HG03066 (cell line): ENCODE measurements at regions not wholly inside any gene's neighbourhood (a gene's known extent, or its start where the extent isn't known, plus 50 kb on each side); places are given as distances from the start of the nearest gene placed in this dataset.

Experiments
- ATAC-seq: cut with Tn5 transposase; IDR thresholded peaks from one replicate; pipeline ENCODE4 v1.9.1; 2021; ENCODE audit warnings: low read depth; ENCODE audit not compliant: unreplicated experiment

- no peak for ATAC-seq
Measured at GRCh38 chr4:164154416-164154815, 599.5 kb upstream of the SMIM31 start.

DNA sequence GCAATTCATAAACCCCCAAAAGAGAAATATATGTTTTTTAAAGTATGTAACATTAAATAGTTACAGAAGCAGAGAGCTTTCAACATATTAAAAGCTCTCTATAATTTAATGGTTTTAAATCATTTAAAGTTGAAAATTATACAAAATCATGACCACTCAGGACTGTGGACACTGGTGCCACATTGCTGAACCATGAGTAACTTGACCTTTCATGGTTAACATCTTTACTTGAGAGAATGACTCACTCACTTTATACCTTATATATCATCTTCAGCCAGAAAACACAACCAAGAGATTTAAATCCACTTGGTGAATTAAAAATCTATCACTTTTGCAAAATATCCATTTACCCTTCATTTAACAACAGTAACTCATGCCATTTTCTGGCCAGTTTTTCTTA is 584.3 kb upstream of the SMIM31 start:
- ATAC-seq, result no peak

DNA sequence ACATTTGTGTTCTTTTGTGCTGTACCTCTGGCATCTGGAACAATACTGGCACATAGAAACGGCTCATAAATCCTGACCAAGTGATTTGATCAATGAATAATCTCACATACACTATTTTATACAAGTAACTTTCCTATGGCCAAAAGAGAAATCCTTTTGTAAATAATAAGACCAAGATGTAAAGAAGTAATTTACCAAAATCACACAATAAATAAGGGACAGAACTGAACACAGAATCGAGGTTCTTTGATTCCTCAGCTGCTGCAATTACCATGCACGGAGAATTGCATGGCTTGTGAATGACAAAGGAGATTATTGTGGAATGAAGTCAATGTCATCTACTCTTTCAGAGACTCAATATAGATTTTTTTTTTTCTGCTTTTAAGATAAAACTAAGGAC is 576.8 kb upstream of the SMIM31 start:
- ATAC-seq, result no peak

GRCh38 chr4:164177753-164178152 is 576.2 kb upstream of the SMIM31 start:
- no peak for ATAC-seq

GRCh38 chr4:164188236-164188635 is 565.7 kb upstream of the SMIM31 start:
- ATAC-seq, result no peak

GRCh38 chr4:164192844-164193243 is 561.1 kb upstream of the SMIM31 start:
- ATAC-seq, result no peak

DNA sequence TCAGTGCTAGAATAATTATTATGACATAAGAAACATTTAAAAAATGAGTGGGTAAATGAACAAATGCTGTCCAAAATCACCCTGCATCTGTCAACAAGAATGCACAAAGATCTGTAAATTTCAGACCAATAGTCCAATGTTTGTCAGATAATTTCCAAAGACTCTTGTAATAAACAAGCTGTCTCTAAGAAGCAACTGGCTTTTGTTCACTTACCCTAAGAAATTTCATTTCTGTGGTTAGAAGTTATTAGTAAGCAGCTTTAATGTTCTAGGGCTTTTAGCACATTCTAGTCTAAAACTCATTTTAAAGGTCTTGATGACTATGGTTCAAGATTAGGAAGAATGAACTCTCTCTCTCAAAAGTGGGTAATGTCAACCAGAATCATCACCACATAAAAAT is 560.3 kb upstream of the SMIM31 start:
- no peak for ATAC-seq

- no peak for ATAC-seq
Measured at GRCh38 chr4:164197556-164197955, 556.4 kb upstream of the SMIM31 start.

- ATAC-seq, result no peak
Measured at GRCh38 chr4:164203476-164203875, 550.5 kb upstream of the SMIM31 start.

DNA sequence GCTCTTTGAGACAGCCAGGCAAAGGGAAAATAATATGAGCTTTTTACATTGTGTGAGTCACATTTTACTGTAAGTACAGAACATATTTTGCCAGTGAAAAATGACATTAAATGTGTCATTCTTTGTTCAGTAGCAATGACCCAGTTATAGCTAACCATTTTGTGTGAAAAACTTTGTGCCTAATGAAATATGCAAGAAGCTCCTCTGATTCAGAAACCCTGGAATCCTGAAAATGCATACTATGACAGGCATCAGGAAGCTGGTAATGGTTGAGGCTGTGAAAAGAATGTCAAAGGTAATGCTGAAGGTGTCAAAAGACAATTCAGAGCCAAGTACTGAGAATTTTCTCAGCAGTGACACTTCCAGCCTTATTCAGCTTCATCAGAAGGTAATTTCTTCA is 549.5 kb upstream of the SMIM31 start:
- no peak for ATAC-seq

DNA sequence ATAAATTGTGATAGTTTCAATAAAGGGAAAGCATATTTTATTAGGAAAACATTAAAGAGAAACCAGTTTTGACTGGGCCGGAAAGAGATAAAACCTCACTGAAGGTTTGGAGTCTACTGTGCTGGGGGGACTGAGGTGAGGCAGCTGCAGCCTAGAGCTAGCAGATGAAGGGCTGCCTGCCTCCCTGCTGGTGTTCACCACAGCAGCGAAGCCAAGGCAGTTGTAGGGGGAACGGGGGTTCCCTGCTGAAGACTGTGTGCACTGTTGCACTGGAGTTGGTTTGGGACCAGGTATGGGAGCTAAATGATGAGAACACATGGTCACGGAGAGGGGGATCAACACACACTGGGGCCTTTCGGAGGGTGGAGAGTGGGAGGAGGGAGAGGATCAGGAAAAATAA is 546.5 kb upstream of the SMIM31 start:
- no peak for ATAC-seq

DNA sequence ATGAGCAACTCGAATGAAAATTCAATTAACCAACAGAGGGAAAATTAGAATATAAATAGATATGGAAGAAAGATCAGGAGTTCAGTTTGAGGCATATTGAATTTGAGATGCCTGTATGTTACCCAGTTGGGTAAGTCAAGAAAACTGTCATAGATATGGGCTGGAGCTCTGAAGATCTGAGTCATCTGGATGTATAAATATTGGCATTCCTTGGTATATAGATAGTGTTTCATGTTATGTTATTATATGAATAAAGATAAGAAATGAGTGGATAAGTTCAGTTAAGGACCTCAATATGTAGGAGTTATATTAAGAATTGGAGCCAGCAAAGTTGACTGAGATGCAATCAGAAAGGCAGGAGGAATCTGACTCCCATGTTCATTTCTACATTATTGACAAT is 543.6 kb upstream of the SMIM31 start:
- no peak for ATAC-seq

GRCh38 chr4:164212134-164212533 is 541.8 kb upstream of the SMIM31 start:
- no peak for ATAC-seq

GRCh38 chr4:164212714-164213113 is 541.2 kb upstream of the SMIM31 start:
- ATAC-seq, result no peak

DNA sequence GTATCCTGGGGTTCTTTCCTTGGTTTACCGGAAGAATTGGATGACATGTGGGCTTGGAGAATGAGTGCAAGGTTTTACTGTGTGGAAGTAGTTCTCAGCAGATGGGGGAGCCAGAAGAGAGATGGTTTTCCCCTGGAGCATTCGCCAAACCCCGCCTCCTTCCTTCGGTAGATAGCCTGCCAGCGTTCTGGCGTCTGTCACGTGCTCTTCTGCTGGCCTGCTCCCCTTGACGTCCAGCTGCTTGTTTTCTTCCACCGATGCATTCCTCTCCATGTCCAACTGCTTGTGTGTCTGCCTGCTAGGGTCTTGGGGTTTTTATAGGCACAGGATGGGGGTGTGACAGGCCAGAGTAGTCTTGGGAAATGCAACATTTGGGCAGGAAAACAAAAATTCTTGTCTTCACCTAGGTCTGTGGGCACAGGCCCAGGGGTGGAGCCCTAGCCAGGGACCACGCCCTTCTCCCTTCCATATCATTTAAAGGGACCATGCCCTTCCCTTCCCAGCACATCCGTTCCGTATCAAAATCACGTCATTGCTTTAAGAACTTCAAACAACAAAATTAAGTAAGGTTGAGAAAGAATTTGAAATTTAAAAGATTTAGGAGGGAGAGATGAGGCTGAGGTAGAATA is 538.7 kb upstream of the SMIM31 start:
- ATAC-seq, result no peak

GRCh38 chr4:164221631-164222030 is 532.3 kb upstream of the SMIM31 start:
- no peak for ATAC-seq

- no peak for ATAC-seq
Measured at GRCh38 chr4:164224871-164225270, 529.1 kb upstream of the SMIM31 start.

DNA sequence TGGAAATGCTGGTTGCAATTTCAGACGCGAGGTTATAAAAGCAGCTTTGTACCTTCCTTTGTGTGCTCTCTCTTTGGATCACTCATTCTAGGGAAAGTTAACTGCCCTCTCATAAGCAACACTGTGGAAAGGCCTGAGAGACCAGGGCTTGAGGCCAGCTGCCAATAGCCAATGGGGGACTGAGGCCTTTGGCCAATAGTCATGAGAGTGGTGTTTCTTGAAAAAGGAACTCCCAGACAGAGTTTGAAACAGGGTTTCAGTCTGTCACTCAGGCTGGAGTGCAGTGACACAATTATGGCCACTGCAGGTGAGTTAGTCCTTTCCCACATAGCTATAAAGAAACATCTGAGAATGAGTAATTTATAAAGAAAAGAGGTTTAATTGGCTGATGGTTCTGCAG is 524.7 kb upstream of the SMIM31 start:
- ATAC-seq, result no peak

DNA sequence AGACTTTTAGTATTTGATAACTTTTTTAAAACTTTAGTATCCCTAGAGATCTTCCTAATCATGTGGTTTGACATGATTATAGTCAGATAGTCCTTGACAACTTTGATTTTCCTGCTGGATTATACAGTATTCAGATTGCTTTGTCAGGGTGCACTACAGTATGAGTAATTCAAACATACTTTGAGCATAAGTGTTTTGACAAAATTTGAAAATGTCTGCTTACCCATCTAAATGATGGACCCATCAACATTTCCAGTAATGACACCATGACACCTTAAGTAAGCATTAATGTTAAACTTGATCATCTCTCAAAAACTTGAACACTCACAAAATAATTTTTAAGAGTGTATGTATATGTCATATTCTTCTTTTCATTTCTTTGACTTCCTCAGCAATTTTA is 514.5 kb upstream of the SMIM31 start:
- no peak for ATAC-seq

- no peak for ATAC-seq
Measured at GRCh38 chr4:164239976-164240375, 514.0 kb upstream of the SMIM31 start.

DNA sequence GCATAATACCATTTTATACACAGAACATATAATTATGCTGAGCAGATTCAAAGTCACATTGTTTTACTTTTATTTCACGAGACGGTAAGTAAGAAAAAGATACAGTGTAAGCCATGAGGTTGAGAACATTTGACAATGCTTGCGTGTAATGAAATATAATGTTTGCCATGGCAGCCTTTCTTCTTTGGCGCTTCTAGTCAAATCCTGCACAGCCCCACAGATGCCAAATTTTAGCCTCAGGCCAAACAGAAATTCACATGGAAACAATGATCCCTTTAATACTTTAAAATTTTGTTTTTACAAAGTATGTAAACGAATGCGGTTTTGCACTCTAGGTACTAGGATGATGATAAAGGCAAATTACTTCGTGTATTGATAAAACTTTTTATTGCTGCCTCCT is 502.7 kb upstream of the SMIM31 start:
- no peak for ATAC-seq

- no peak for ATAC-seq
Measured at GRCh38 chr4:164252286-164252685, 501.6 kb upstream of the SMIM31 start.

DNA sequence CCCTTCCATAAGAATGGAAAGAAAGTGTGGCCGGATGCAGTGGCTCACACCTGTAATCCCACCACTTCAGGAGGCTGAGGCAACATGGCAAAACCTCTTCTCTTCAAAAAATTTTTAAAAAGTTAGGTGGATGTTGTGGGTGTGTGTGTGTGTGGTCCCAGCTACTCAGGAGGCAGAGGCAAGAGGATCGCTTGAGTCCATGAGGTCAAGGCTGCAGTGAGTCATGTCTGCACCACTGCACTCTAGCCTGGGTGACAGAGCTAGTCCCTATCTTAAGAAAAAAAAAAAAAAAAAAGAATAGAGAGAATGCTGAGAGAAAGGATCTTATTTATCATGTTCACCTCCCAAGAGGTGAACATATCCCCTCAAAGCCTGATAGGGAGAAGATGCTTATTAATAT is 492.1 kb upstream of the SMIM31 start:
- ATAC-seq, result no peak
